Stimulated activated effector memory CD8-positive, alpha-beta T cell treated with anti-CD3 and anti-CD28 coated beads, Interleukin-12 subunit alpha, Interleukin-12 subunit beta, amount 100 ng/mL, for 72 hours (primary cell): ENCODE measurements at regions not wholly inside any gene's neighbourhood (a gene's known extent, or its start where the extent isn't known, plus 50 kb on each side); places are given as distances from the start of the nearest gene placed in this dataset.

Source experiments
- ATAC-seq: fragments of 150-1000 bp; cut with Tn5 transposase; 2 replicates; pipeline ENCODE4 v1.10.0; 2021
- DNase-seq, 2 donors: peaks; one replicate each; pipeline ENCODE4 v3.0.0; 2021 to 2022; ENCODE audit warnings: low spot score in 2 of 2
- H3K27ac Mint-ChIP-seq: one replicate; pipeline ENCODE4 v1.8.0; 2022; ENCODE audit warnings: mild to moderate bottlenecking, mixed read lengths
- H3K36me3 Mint-ChIP-seq: one replicate; pipeline ENCODE4 v1.8.0; 2022; ENCODE audit warnings: mild to moderate bottlenecking, mixed read lengths
- H3K4me1 Mint-ChIP-seq: one replicate; pipeline ENCODE4 v1.8.0; 2022; ENCODE audit warnings: mixed read lengths
- H3K4me3 Mint-ChIP-seq: one replicate; pipeline ENCODE4 v1.8.0; 2022; ENCODE audit warnings: mild to moderate bottlenecking, mixed read lengths
- H3K9me3 Mint-ChIP-seq: one replicate; pipeline ENCODE4 v1.8.0; 2022; ENCODE audit warnings: mixed read lengths

- no peak overlapping the region for H3K4me3 Mint-ChIP-seq
- DNase-seq (no peak), ATAC-seq (no peak)
- no peak overlapping the region for H3K27ac Mint-ChIP-seq
- H3K9me3 Mint-ChIP-seq, result peaks cover 7% of the 10 kb centered on the region
- no peaks in the 10 kb centered on the region for H3K36me3 Mint-ChIP-seq
- no peaks in the 10 kb centered on the region for H3K4me1 Mint-ChIP-seq
Measured at GRCh38 chr22:48838376-48838775, 989.3 kb downstream of the BRD1 start.

DNA sequence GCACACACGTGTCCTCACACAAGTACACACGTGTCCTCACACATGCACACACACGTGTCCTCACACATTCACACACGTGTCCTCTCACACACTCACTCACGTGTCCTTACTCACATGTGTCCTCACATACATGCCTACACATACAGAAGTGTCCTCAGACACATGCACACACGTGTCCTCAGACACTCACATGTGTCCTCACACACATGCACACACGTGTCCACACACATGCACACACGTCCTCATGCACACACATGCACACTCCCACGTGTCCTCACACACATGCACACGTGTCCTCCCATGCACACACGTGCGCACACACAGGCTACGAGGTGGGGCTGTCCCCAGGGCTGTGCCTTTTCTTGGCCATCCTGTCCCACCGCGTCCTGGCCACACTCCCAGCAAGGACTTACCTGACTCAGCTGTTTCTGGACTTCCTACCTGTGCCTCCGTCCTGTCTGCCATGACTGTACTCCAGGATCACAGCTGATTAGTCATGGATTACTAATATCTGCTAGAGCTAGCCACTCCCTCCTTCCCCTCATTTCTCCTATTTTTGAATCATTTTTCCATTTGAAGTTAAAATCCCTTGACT, 990.2 kb downstream of the BRD1 start:
- ATAC-seq (no peak), DNase-seq (no peak)
- Mint-ChIP-seq H3K4me3 (no peak overlapping the region), H3K9me3 (peaks cover 9% of the 10 kb centered on the region), H3K4me1 (no peaks in the 10 kb centered on the region), H3K27ac (no peak overlapping the region), H3K36me3 (no peaks in the 10 kb centered on the region)

DNA sequence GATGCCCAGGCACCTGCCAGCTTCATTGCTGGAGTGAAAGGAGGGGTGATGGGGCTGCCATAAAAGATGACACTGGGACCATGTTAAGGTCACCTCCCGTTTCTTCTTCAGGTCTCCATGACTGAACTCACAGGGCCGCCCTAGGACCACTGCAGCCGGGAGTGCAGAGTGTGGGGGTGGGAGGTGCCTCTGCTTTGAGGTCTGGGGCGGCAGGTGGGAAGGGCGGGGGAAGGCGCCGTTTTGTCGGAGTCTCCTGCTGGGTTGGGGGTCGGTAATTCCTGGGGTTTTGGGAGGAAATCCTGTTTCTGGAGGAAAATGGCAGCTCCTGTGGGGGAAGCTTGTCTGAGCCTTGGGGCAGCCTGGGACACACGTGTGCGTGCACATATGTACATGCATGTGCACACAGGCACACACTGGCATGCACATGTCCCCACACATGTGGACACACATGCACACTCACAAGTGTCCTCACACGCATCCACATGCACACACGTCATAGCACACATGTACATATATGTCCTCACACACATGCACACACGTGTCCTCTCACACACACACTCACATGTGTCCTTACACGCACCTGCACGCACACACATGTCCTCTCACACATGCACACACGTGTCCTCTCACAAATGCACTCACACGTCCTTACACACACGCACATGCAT, 990.9 kb downstream of the BRD1 start:
- no peak for ATAC-seq
- Mint-ChIP-seq H3K4me1 (no peaks in the 10 kb centered on the region), H3K27ac (no peak overlapping the region), H3K36me3 (no peaks in the 10 kb centered on the region), H3K9me3 (peaks cover 9% of the 10 kb centered on the region), H3K4me3 (no peak overlapping the region)
- DNase-seq, result no peak

DNA sequence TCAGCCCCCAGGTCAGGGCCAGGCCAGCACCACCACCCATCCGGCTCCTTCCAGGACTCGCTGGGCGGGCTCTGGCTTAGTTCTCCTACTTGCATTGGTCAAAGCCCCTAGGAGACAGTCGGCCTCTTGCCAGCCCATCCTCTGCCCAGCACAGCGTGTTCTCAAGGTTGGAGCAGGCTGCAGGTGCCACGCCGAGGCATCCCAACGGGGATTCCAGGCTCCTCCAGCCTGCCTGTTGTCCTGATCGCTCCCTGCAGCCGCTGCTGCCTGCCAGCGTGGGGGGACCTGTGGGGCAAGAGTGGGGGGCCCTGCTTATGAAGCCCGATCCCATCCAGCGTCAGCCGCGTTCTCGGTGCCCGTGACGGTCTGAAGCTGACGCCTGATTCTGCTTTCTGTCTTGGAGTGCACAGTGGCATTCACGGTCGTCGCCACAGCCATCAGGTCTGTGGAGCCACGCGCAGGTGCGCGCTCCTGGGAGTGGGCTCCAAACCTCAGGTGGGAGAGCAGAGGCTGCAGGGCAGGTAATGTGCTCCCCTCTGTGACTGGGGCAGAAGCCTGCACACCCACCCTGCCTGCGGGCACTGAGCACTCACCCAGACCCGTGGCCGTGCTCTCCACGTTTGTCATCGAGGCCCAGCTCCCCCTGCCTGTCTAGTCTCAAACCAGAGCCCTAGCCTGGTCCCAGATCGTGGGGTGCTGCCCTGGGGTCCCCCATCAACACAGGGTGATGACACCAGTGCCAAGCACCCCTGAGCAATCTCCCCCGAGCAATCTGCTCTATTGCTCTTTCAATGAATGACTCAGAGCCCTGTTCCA, 991.6 kb downstream of the BRD1 start:
- Mint-ChIP-seq H3K36me3 (no peaks in the 10 kb centered on the region), H3K4me3 (no peak overlapping the region), H3K27ac (no peak overlapping the region), H3K9me3 (peaks cover 9% of the 10 kb centered on the region), H3K4me1 (no peaks in the 10 kb centered on the region)
- DNase-seq (no peak), ATAC-seq (no peak)

DNA sequence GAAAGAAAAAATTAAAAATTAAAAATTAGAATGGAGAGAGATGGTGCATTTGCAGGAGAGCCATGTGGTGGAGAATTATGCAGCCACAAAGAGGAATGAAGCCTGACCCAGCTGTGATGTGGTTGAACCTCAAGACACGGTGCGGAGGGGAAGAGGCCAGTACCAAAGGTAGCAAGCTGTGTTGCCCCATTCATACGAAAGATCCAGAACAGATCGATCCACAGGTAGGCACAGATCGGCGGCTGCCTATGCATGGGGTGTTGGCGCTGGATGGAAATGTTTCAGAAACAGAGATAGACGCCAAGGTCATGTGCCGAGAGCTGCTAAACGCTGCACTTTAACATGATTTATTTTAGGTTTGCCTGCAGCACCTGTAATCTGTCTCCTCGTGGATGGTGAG, 992.3 kb downstream of the BRD1 start:
- Mint-ChIP-seq H3K4me1 (no peaks in the 10 kb centered on the region), H3K36me3 (no peaks in the 10 kb centered on the region), H3K9me3 (peaks cover 9% of the 10 kb centered on the region), H3K27ac (no peak overlapping the region), H3K4me3 (no peak overlapping the region)
- DNase-seq, result no peak
- ATAC-seq, result no peak

DNA sequence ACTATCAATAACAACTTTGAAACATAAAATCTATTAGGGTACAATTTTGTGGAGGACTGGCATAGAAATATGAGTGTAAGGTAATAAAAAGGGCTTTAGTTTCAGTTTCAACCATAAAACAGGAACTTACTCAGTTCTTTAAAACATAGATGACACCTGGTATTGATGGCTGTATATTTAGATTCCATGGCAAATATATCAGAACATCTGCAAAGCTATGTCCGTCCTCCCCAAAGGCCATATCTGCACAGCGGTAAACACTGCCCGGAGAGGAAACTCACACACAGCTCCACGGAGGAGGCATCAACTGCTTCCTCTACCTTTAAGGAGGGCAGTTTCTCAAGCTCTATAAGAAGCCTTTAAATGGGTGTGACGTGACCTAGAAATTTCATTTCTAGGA, 993.3 kb downstream of the BRD1 start:
- DNase-seq (no peak), ATAC-seq (no peak)
- no peaks in the 10 kb centered on the region for H3K4me1 Mint-ChIP-seq
- H3K27ac Mint-ChIP-seq, result no peak overlapping the region
- H3K9me3 Mint-ChIP-seq, result peaks cover 11% of the 10 kb centered on the region
- no peaks in the 10 kb centered on the region for H3K36me3 Mint-ChIP-seq
- H3K4me3 Mint-ChIP-seq, result no peak overlapping the region

- Mint-ChIP-seq H3K4me3 (no peak overlapping the region), H3K4me1 (no peaks in the 10 kb centered on the region), H3K36me3 (no peaks in the 10 kb centered on the region), H3K27ac (no peak overlapping the region), H3K9me3 (peaks cover 11% of the 10 kb centered on the region)
- ATAC-seq (peak; percentile 92), DNase-seq (no peak)
Measured at GRCh38 chr22:48832592-48832991, 995.1 kb downstream of the BRD1 start.

DNA sequence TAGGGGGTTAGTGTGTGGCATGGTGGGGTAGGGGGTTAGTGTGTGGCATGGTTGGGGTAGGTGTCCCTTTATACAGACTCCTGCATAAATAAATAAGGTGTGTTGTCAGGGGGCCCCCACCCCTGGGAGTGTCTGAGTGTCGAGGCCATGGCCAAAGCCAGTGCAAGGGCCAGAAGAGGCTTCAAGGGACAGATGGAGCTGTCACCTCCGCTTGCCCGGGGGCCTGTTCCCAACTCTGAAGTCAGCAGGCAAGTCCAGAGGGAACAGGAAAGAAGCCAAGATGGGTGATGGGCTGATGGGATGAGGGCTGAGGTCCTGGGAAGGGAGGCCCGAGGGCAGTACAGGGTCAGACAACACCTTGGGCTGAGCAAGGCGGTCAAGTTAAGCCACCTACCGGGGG, 997.8 kb downstream of the BRD1 start:
- Mint-ChIP-seq H3K4me1 (peaks cover 6% of the 10 kb centered on the region), H3K4me3 (no peak overlapping the region), H3K9me3 (peaks cover 7% of the 10 kb centered on the region), H3K27ac (no peak overlapping the region), H3K36me3 (no peaks in the 10 kb centered on the region)
- DNase-seq (no peak), ATAC-seq (no peak)

GRCh38 chr22:48828688-48829087, 999.0 kb downstream of the BRD1 start:
- Mint-ChIP-seq H3K4me1 (peaks cover 6% of the 10 kb centered on the region), H3K36me3 (no peaks in the 10 kb centered on the region), H3K9me3 (peaks cover 7% of the 10 kb centered on the region), H3K4me3 (no peak overlapping the region), H3K27ac (no peak overlapping the region)
- ATAC-seq (no peak), DNase-seq (no peak)

DNA sequence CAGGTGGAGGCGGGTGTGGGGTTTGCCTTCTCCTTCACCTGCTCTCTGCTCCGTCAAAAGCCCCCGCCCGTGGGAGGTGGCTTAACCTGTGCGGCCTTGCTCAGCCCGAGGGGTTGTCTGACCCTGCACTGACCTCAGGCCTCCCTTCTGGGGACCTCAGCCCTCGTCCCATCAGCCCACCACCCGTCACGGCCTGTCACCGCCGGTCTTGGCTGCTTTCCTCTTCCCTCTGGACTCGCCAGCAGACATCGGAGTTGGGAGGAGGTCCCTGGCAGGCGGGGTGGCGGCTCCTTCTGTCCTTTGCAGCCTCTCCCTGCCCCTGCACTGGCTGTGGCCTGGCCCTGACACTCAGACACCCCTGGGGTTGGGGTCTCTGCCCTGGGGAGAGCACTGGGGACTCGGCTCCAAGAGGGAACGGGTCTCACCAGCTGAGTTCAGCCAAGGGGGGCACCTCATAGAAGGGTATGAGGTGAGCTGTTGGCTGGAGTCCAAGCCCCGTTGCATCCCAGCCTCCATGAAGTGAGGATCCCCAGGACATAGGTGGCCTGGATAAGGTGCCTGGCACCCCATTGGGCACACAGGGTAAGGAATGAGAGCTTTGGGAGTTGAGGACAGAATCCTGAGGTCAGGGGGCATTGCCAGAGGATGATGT, 999.6 kb downstream of the BRD1 start:
- H3K9me3 Mint-ChIP-seq, result peaks cover 4% of the 10 kb centered on the region
- H3K36me3 Mint-ChIP-seq, result no peaks in the 10 kb centered on the region
- no peak for ATAC-seq
- H3K27ac Mint-ChIP-seq, result no peak overlapping the region
- DNase-seq, result no peak
- H3K4me3 Mint-ChIP-seq, result no peak overlapping the region
- peaks cover 6% of the 10 kb centered on the region for H3K4me1 Mint-ChIP-seq

GRCh38 chr22:48827268-48827846, 1000.3 kb downstream of the BRD1 start:
- Mint-ChIP-seq H3K9me3 (peaks cover 4% of the 10 kb centered on the region), H3K4me3 (no peak overlapping the region), H3K27ac (no peak overlapping the region), H3K4me1 (peaks cover 6% of the 10 kb centered on the region), H3K36me3 (no peaks in the 10 kb centered on the region)
- DNase-seq (no peak), ATAC-seq (no peak)

DNA sequence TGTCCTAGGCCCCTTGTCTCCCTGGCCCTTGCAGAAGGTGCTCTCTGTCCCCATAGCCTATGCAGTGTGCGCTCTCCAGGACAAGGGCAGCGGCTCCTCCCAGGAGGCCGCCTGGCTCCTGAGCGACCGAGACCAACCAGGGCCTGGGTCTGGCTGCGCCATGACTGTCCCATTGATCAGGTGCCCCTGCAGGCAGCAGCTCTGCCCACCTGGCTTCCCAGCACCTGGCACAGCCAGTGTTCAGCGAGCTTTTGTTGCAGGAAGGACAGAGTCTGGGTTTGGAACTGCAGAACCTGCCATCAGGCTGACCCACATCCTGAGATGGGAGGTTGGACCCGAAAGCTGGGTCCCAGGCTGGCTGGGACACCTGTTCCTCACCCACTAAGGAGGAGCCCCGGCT, 1001.1 kb downstream of the BRD1 start:
- ATAC-seq, result no peak
- Mint-ChIP-seq H3K36me3 (no peaks in the 10 kb centered on the region), H3K9me3 (peaks cover 4% of the 10 kb centered on the region), H3K27ac (no peak overlapping the region), H3K4me3 (no peak overlapping the region), H3K4me1 (peaks cover 6% of the 10 kb centered on the region)
- DNase-seq, result no peak

DNA sequence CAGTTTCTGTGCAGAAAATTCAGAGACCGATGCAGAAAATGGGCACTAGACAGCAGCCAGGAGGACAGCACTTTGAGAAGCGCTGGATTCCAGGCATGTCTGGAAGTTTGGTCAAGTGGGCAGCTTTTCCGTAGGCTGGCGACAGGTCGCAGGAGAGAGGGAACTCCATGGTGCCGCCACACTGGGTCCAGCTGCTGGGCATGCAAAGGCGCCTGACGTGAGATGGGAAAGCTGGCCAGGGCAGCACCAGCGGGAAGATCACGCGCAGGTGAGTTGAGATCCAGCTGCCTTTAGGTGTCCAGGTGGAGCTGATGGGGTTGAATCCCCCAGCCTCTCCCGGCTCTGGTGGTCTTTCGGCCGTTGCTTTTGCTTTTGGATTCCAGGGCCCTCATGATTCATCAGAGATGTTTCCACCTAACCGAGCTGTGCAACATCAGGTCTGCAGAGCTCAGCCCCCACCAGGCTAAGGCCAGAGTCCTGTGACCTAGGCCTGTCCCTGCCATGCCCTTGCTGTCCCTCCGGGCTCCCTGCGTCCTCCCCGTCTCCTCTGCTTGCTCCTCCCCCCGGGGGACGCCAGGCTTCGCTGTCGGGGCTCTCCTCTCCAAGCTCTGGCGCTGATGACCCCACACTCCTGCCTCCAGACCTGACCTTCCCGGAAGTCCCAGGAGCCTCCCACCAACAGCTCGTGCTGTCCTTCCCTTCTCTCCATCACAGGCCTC, 1001.7 kb downstream of the BRD1 start:
- DNase-seq, result no peak
- ATAC-seq, result no peak
- peaks cover 6% of the 10 kb centered on the region for H3K4me1 Mint-ChIP-seq
- peaks cover 4% of the 10 kb centered on the region for H3K9me3 Mint-ChIP-seq
- no peak overlapping the region for H3K27ac Mint-ChIP-seq
- no peaks in the 10 kb centered on the region for H3K36me3 Mint-ChIP-seq
- H3K4me3 Mint-ChIP-seq, result no peak overlapping the region

- ATAC-seq (no peak), DNase-seq (no peak)
- Mint-ChIP-seq H3K27ac (no peak overlapping the region), H3K4me1 (peaks cover 6% of the 10 kb centered on the region), H3K9me3 (peaks cover 4% of the 10 kb centered on the region), H3K36me3 (no peaks in the 10 kb centered on the region), H3K4me3 (no peak overlapping the region)
Measured at GRCh38 chr22:48824712-48825651, 1002.7 kb downstream of the BRD1 start.
